ENCODE measurements at regions not wholly inside any gene's neighbourhood (a gene's known extent, or its start where the extent isn't known, plus 50 kb on each side); places are given as distances from the start of the nearest gene placed in this dataset.

DNA sequence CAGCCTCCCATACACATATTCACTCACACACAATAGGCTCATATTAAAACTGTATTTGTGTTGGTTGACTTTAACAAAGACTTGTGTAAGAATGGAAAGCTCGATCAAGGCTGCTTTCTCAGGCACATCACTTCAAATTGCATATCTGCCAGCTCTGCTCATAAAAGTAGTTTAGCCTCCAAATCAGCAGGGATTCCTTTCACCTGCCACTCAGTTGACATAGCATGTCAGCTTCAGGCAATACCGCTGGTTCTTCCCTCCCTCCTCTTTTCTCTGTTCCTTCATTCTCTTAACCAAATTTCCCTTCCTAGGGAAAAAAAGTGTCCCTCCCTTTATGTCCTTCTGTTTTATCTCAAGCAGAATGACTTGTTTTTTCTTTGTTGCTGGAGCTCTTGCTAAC is 450.4 kb upstream of the LARGE1 start:
- Histone ChIP-seq H3K27ac (no peak overlapping the region), H3K36me3 (no peaks in the 10 kb centered on the region), H3K4me3 (no peak overlapping the region), H3K27me3 (replicated peaks in 1 of 7) (no peaks in the 10 kb centered on the region), H3K9me3 (peaks cover 0 to 52% (median 20%) of the 10 kb centered on the region in 8 donors), H3K4me1 (no peaks in the 10 kb centered on the region)
- intact Hi-C loops (cut with DNase I; ENCODE audit: low total_unique reads): no loop called here
- 69 to 87% (median 82%) methylated on average over 2 of the region's 2 CpGs for WGBS, 5 donors
- TF ChIP-seq, protein P1, sequence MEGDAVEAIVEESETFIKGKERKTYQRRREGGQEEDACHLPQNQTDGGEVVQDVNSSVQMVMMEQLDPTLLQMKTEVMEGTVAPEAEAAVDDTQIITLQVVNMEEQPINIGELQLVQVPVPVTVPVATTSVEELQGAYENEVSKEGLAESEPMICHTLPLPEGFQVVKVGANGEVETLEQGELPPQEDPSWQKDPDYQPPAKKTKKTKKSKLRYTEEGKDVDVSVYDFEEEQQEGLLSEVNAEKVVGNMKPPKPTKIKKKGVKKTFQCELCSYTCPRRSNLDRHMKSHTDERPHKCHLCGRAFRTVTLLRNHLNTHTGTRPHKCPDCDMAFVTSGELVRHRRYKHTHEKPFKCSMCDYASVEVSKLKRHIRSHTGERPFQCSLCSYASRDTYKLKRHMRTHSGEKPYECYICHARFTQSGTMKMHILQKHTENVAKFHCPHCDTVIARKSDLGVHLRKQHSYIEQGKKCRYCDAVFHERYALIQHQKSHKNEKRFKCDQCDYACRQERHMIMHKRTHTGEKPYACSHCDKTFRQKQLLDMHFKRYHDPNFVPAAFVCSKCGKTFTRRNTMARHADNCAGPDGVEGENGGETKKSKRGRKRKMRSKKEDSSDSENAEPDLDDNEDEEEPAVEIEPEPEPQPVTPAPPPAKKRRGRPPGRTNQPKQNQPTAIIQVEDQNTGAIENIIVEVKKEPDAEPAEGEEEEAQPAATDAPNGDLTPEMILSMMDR (IDR thresholded peaks at IDR 0.05 in 8 of 11, conservative IDR thresholded peaks at IDR 0.05 in 3 of 11): no peak
- TF ChIP-seq POLR2AphosphoS5 (IDR thresholded peaks at IDR 0.05): no peak
- no peak for TF ChIP-seq POLR2A (IDR thresholded peaks at IDR 0.05)
- DNase-seq: no peak

DNA sequence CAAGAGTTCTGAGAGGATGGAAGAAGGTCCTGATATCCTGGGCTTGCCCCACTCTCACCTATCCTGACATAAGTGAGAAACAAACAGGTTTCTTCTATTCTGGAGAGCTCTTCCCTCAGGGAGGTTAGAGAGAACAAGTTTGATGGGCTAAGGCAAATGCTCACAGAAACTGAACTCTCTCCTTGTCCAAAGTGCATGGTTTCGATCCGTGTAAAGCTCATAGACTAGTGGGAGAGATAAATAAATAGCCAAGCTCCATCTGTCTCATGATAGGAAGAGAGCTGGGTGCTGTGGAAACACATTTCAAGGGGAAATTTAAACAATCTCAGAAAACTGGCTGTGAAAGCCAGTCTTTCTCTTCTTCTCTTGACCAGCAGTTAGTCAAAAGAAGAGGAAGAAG is 459.5 kb upstream of the LARGE1 start:
- no peaks in the 10 kb centered on the region for H3K4me1 ChIP-seq
- H3K4me3 ChIP-seq: no peak overlapping the region
- intact Hi-C loops (cut with DNase I; ENCODE audit: low total_unique reads): no loop called here
- WGBS, 5 donors: 83 to 91% (median 86%) methylated on average over 2 of the region's 2 CpGs
- DNase-seq: no peak
- no peaks in the 10 kb centered on the region for H3K36me3 ChIP-seq
- H3K27ac ChIP-seq: no peak overlapping the region
- no peaks in the 10 kb centered on the region for H3K27me3 ChIP-seq (replicated peaks in 1 of 7)
- peaks cover 0 to 26% (median 0%) of the 10 kb centered on the region in 8 donors for H3K9me3 ChIP-seq
- TF ChIP-seq POLR2A (IDR thresholded peaks at IDR 0.05) (no peak), POLR2AphosphoS5 (IDR thresholded peaks at IDR 0.05) (no peak)
- TF ChIP-seq, protein P1 (IDR thresholded peaks at IDR 0.05 in 8 of 11, conservative IDR thresholded peaks at IDR 0.05 in 3 of 11): no peak

DNA sequence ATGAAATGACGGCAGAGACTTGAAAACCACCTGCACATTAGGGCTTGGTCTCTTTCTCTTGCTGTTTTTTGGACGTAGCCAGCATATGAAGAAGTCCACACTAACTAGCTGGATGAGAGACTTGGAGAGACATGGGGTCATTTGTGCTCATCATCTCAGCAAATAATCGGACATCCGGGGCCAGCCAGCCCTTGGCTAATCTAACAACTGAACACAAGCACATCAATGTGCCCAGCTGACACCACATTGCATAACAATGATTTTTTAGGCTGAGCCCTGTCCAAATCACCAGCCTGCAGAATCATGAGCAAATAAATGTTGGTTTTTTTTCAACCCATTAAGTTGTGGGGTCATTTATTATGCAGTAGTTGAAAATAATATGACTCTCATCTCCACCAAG is 460.3 kb upstream of the LARGE1 start:
- Histone ChIP-seq H3K4me3 (no peak overlapping the region), H3K36me3 (no peaks in the 10 kb centered on the region), H3K27me3 (replicated peaks in 1 of 7) (no peaks in the 10 kb centered on the region), H3K9me3 (peaks cover 0 to 26% (median 0%) of the 10 kb centered on the region in 8 donors), H3K4me1 (no peaks in the 10 kb centered on the region), H3K27ac (no peak overlapping the region)
- DNase-seq: no peak
- intact Hi-C loops (cut with DNase I; ENCODE audit: low total_unique reads): no loop called here
- 79 to 86% (median 86%) methylated on average over 4 of the region's 4 CpGs for WGBS, 5 donors
- TF ChIP-seq POLR2AphosphoS5 (IDR thresholded peaks at IDR 0.05): no peak
- no peak for TF ChIP-seq POLR2A (IDR thresholded peaks at IDR 0.05)
- TF ChIP-seq, protein P1 (IDR thresholded peaks at IDR 0.05 in 8 of 11, conservative IDR thresholded peaks at IDR 0.05 in 3 of 11): no peak

DNA sequence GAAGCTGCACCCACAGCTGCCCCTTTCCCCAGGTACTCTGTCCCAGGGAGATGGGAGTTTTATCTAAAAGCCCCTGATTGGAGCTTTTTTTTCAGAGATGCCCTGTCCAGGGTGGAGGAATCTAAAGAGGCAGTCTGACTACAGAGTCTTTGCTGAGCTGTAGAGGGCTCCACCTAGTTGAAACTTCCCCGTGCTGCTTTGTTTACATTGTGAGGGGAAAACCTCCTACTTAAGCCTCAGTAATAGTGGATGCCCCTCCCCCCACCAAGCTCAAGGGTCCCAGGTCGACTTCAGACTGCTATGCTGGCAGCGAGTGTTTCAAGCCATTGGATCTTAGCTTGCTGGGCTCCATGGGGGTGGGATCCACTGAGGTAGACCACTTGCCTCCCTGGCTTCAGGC is 470.1 kb upstream of the LARGE1 start:
- H3K4me3 ChIP-seq: no peak overlapping the region
- intact Hi-C loops (cut with DNase I; ENCODE audit: low total_unique reads): no loop called here
- H3K27ac ChIP-seq: no peak overlapping the region
- 56 to 69% (median 61%) methylated on average over 3 of the region's 3 CpGs for WGBS, 5 donors
- H3K9me3 ChIP-seq: peaks cover 0 to 32% (median 16%) of the 10 kb centered on the region in 8 donors
- no peak for DNase-seq
- H3K4me1 ChIP-seq: no peaks in the 10 kb centered on the region
- H3K27me3 ChIP-seq (replicated peaks in 1 of 7): no peaks in the 10 kb centered on the region
- TF ChIP-seq POLR2AphosphoS5 (IDR thresholded peaks at IDR 0.05) (no peak), POLR2A (IDR thresholded peaks at IDR 0.05) (no peak)
- TF ChIP-seq, protein P1 (IDR thresholded peaks at IDR 0.05 in 8 of 11, conservative IDR thresholded peaks at IDR 0.05 in 3 of 11): no peak
- no peaks in the 10 kb centered on the region for H3K36me3 ChIP-seq

All from spleen (tissue), 11 donors.